CD4-positive, CD25-positive, alpha-beta regulatory T cell (primary cell): ENCODE measurements at regions not wholly inside any gene's neighbourhood (a gene's known extent, or its start where the extent isn't known, plus 50 kb on each side); places are given as distances from the start of the nearest gene placed in this dataset.

Experiments
- ATAC-seq, 2 donors: fragments of 150-1000 bp; cut with Tn5 transposase; one replicate each; pipeline ENCODE4 v1.10.0; 2021; ENCODE audit warnings: low read depth in 2 of 2, moderate number of reproducible peaks in 2 of 2, moderate library complexity in 1 of 2
- DNase-seq, 3 donors: peaks; one replicate each; pipeline versions ENCODE4 v3.0.0 to v3.0.0-alpha.2; 2012 to 2022; ENCODE audit warnings: mixed read lengths in 1 of 3
- H3K27ac ChIP-seq: one replicate; pipeline ENCODE4 v1.7.0; 2013; ENCODE audit warnings: mild to moderate bottlenecking, low read length; ENCODE audit not compliant: insufficient read depth, poor library complexity, severe bottlenecking
- H3K27me3 ChIP-seq: one replicate; pipeline ENCODE4 v1.7.0; 2013; ENCODE audit warnings: low read length; ENCODE audit not compliant: control insufficient read depth, insufficient read depth
- H3K36me3 ChIP-seq: one replicate; pipeline ENCODE4 v1.7.0; 2013; ENCODE audit warnings: mild to moderate bottlenecking, low read length, moderate library complexity; ENCODE audit not compliant: control insufficient read depth, insufficient read depth
- H3K4me1 ChIP-seq: 2 replicates; pipeline ENCODE4 v1.7.0; 2013; ENCODE audit warnings: mild to moderate bottlenecking, low read length; ENCODE audit not compliant: insufficient read depth, control insufficient read depth, poor library complexity, severe bottlenecking
- H3K4me3 ChIP-seq: one replicate; pipeline ENCODE4 v1.7.0; 2013; ENCODE audit warnings: low read depth, mild to moderate bottlenecking, low read length, moderate library complexity
- H3K9me3 ChIP-seq, 2 experiments: 1 replicate in 1 of 2; 2 replicates in 1 of 2; pipeline ENCODE4 v1.7.0; 2013; ENCODE audit warnings: low read length in 2 of 2, mild to moderate bottlenecking in 1 of 2, moderate library complexity in 1 of 2; ENCODE audit not compliant: control insufficient read depth in 2 of 2
- H3K27ac Mint-ChIP-seq, 3 donors: one replicate each; pipeline ENCODE4 v1.8.0; 2020 to 2022; ENCODE audit warnings: mild to moderate bottlenecking in 3 of 3, mixed read lengths in 3 of 3, moderate library complexity in 2 of 3
- H3K27me3 Mint-ChIP-seq: one replicate; pipeline ENCODE4 v1.8.0; 2022; ENCODE audit warnings: mild to moderate bottlenecking, mixed read lengths
- H3K36me3 Mint-ChIP-seq: one replicate; pipeline ENCODE4 v1.8.0; 2020; ENCODE audit warnings: mixed read lengths
- H3K4me1 Mint-ChIP-seq, 4 donors: one replicate each; pipeline ENCODE4 v1.8.0; 2020 to 2022; ENCODE audit warnings: mixed read lengths in 4 of 4, mild to moderate bottlenecking in 1 of 4
- H3K4me3 Mint-ChIP-seq, 4 donors: one replicate each; pipeline ENCODE4 v1.8.0; 2020 to 2022; ENCODE audit warnings: mild to moderate bottlenecking in 4 of 4, mixed read lengths in 4 of 4, moderate library complexity in 3 of 4
- H3K9me3 Mint-ChIP-seq, 7 donors: one replicate each; pipeline ENCODE4 v1.8.0; 2020 to 2022; ENCODE audit warnings: mixed read lengths in 7 of 7, mild to moderate bottlenecking in 3 of 7, moderate library complexity in 2 of 7

DNA sequence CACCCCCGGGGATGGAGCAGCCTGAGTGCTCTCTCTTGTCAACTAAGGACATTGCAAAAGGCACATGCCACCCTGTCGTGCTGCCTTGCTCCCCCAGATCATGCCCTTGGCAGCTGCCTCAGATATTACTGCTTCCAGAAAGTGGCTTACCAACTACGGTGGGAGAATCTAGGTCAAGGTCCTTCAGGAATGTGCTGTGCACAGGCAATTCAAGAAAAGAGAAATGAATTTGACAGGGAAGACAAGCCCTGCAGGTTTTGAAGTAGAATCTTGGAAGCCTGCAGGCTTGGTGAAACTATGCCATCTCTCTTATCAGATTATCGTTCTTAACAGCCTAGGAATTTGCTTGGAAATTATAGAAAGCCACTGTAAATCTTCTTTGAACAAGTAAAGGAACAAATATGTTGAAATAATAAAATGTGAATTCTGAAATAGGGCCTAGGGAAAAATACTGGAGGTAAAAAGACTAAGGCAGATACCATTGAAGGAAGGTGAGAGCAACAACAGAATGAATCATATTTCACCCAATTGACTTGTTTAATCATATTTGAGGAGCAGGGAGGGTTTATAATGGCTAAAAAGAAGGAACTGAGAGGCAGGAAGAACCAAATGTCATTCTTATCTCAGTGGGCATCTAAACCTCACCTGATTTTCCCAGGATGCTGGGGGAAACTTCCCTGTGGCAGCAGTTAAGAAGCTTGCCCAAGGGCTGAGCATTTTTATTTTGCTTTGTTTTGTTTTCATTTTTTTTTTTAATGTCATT lies 94.0 kb upstream of the GLS start:
- H3K4me3 Mint-ChIP-seq = no peak overlapping the region
- H3K27me3 Mint-ChIP-seq = no peaks in the 10 kb centered on the region
- no peaks in the 10 kb centered on the region for H3K9me3 ChIP-seq
- H3K36me3 ChIP-seq = no peaks in the 10 kb centered on the region
- ATAC-seq (no peak), DNase-seq (no peak)
- H3K36me3 Mint-ChIP-seq = no peaks in the 10 kb centered on the region
- H3K9me3 Mint-ChIP-seq = no peaks in the 10 kb centered on the region
- no peak overlapping the region for H3K4me3 ChIP-seq
- H3K4me1 Mint-ChIP-seq = peaks cover 3 to 18% (median 4%) of the 10 kb centered on the region in 4 donors
- no peaks in the 10 kb centered on the region for H3K4me1 ChIP-seq
- H3K27me3 ChIP-seq = no peaks in the 10 kb centered on the region
- H3K27ac Mint-ChIP-seq = no peak overlapping the region
- no peak overlapping the region for H3K27ac ChIP-seq

DNA sequence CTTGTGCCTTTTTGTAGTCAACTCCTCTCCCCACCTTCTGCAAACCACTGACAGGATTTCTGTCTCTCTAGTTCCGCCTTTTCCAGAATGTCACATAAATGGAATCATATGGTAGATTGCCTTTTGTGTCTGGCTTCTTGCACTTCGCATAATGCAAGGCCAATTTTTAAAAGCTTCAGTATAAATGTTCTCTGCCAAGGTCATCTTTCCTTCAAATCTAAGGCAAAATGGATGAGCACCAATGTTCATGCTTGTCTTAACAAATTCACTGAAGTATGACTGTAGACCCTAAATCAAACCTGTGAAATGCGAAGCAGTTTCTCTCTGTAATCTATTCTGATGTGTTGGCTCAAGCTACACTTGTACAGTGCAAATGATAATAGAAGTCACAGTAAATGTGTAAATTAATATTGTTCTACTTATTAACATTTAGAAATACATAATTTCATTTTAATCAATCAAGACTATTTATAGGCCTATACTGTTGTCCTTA lies 92.8 kb upstream of the GLS start:
- Mint-ChIP-seq H3K4me1 (peaks cover 0 to 18% (median 8%) of the 10 kb centered on the region in 4 donors), H3K4me3 (no peak overlapping the region)
- no peaks in the 10 kb centered on the region for H3K9me3 ChIP-seq

DNA sequence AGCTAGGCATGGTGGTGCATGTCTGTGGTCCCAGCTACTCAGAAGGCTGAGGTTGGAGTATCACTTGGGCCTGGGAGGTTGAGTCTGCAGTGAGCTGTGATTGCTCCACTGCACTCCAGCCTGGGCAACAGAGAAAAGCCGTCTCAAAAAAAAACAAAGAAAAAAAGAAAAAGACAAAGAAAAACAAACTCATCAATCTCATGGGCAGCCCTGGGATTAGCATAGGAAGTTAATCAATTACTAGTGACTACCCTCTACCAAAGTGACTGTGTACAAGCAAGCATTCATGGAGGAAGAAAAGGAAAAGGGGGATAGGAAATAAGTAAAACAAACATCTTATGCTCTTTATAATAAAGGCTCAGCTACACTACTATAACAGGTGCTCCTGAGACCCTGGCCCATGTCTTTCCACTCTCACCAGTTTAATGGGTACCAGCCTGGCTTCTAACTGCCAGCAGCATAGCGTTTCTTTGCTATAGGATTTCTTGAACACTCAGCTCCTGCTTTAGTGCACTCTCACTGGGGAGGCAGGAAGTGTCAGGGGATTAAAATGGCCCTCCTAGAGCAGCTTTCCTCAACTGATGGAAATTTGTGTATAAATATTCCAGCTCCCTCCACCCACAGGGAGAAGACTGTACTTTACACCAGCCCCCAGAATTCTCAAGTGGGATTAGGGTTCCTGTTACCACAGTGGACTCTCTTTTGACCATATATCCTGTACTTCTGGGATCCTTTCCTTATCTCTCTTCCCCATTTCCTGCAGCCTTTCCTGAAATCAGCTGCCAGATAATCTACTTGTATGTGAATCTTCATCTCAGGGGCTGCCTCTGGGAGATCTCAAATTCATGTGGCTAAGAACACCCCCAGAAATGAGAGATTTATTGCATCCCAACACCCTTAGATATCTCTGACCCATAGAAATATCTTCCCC lies 91.3 kb upstream of the GLS start:
- no peak overlapping the region for H3K27ac Mint-ChIP-seq
- Histone ChIP-seq H3K36me3 (no peaks in the 10 kb centered on the region), H3K4me3 (no peak overlapping the region), H3K27me3 (no peaks in the 10 kb centered on the region), H3K4me1 (no peaks in the 10 kb centered on the region), H3K9me3 (no peaks in the 10 kb centered on the region), H3K27ac (no peak overlapping the region)
- peaks cover 3 to 26% (median 16%) of the 10 kb centered on the region in 4 donors for H3K4me1 Mint-ChIP-seq
- H3K9me3 Mint-ChIP-seq = no peaks in the 10 kb centered on the region
- no peaks in the 10 kb centered on the region for H3K36me3 Mint-ChIP-seq
- H3K27me3 Mint-ChIP-seq = no peaks in the 10 kb centered on the region
- no peak for ATAC-seq
- DNase-seq = no peak
- no peak overlapping the region for H3K4me3 Mint-ChIP-seq

More for the DNA sequence above, 92.8 kb upstream of the GLS start:
- Histone ChIP-seq H3K4me1 (no peaks in the 10 kb centered on the region), H3K27me3 (no peaks in the 10 kb centered on the region), H3K4me3 (no peak overlapping the region), H3K36me3 (no peaks in the 10 kb centered on the region), H3K27ac (no peak overlapping the region)
- ATAC-seq (no peak), DNase-seq (no peak)
- Mint-ChIP-seq H3K27me3 (no peaks in the 10 kb centered on the region), H3K36me3 (no peaks in the 10 kb centered on the region), H3K27ac (no peak overlapping the region), H3K9me3 (no peaks in the 10 kb centered on the region)

DNA sequence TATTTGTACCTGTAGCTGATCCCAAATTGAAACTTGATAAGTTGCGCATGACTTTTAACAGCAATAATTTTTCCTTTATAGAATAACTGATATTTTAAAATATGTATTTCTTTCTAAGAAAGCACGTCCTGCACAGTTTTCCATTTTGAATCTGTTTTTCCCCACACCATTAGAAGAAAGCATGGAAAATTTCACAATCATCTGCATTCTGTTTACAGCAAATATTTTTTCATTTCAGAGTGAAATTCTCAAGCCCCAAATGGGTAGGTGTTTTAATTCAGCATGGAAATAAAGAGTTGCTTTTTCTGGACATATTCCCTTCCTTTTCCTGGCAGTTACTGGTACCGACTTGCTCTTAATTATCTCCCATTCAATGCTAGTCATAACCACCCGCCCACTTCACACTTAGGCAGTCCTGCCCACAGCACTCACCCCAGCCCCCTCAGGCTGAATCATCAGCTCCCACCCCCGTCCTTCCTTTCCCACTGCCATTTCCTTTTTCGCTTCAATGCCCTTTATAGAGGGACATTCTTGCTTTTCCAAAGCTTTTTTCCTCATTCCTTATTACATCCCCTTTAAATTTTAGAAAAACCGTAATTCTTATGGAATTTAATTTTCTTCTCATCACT lies 89.2 kb upstream of the GLS start:
- Mint-ChIP-seq H3K9me3 (no peaks in the 10 kb centered on the region), H3K4me1 (peaks cover 3 to 22% (median 16%) of the 10 kb centered on the region in 4 donors), H3K36me3 (no peaks in the 10 kb centered on the region), H3K4me3 (no peak overlapping the region), H3K27ac (no peak overlapping the region), H3K27me3 (no peaks in the 10 kb centered on the region)
- ATAC-seq (no peak), DNase-seq (no peak)
- no peaks in the 10 kb centered on the region for H3K36me3 ChIP-seq
- no peak overlapping the region for H3K4me3 ChIP-seq
- H3K4me1 ChIP-seq = no peaks in the 10 kb centered on the region
- H3K9me3 ChIP-seq = no peaks in the 10 kb centered on the region
- no peaks in the 10 kb centered on the region for H3K27me3 ChIP-seq
- no peak overlapping the region for H3K27ac ChIP-seq

DNA sequence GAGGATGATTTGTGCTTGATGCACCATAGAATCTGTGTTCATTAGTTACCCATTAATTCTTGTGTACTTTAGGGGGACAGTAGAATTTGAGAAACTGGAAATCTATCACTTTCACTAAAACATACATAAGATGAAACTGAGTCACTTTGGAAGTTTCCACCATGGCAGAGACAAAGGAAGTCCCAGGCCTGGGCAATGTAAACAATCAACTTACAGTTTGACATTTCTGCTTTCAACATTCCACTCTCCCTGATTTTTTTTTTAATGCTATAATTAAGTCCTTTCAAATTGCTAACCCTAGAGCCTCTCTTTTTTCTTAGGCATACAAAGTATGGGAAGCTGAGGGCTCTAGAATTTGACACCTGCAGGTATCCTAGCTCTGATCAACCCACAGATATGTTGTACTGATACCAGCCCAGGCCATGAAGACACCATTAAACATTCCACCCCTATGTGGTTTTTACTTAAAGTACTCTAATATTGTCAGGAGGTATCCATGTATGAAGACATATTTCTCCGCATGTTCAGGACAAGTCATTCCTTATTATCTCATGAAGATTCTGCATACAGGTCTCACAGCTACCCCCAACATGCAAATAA lies 88.5 kb upstream of the GLS start:
- Mint-ChIP-seq H3K4me3 (no peak overlapping the region), H3K4me1 (peaks cover 3 to 22% (median 16%) of the 10 kb centered on the region in 4 donors), H3K36me3 (no peaks in the 10 kb centered on the region), H3K9me3 (no peaks in the 10 kb centered on the region), H3K27me3 (no peaks in the 10 kb centered on the region), H3K27ac (no peak overlapping the region)
- no peak overlapping the region for H3K27ac ChIP-seq
- no peak for ATAC-seq
- no peaks in the 10 kb centered on the region for H3K9me3 ChIP-seq
- H3K4me3 ChIP-seq = no peak overlapping the region
- no peaks in the 10 kb centered on the region for H3K36me3 ChIP-seq
- no peaks in the 10 kb centered on the region for H3K27me3 ChIP-seq
- no peaks in the 10 kb centered on the region for H3K4me1 ChIP-seq
- DNase-seq = no peak

DNA sequence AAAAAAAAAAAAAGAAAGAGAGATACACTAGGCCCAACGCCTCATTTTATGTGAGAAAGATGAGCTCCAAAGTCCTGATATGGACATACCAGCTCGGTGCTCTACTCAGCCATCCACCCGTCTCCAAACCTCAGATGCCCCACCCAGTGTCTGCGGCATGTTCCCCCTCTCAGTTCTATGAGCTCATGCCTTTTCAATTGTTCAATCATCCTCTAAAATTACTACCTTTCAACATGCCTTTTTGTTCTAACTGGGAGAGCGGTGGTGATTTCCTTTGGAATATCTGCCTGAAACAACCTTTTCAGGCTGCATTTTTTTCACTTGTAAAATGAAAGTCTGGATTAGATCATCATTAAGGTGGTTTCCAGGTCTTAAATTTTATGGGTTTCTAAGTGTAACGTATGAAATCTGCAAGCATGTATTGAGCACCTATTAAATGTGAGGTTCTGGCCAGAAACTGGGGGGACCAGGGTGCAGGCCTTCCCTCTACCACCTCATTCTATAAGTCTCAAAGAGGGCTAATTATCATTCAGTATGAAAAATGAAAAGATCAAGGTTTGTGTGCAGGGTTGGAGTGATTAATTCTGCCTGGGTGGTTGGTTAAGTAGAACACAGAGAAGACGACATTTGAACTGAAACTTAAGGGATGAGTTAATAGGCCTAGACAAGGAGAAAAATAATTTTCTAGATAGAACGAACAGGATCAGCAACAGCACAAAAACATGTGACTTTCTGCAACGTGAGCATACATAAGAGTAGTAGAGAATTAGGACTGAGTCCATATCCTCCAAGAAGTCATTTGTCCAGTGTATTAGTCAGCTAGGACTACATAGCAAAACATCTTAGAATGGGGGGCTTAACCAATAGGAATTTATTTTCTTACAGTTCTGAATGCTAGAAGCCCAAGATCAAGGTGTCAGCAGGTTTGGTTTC lies 87.4 kb upstream of the GLS start:
- H3K9me3 Mint-ChIP-seq = no peaks in the 10 kb centered on the region
- no peaks in the 10 kb centered on the region for H3K27me3 Mint-ChIP-seq
- H3K27me3 ChIP-seq = no peaks in the 10 kb centered on the region
- DNase-seq (no peak), ATAC-seq (no peak)
- no peak overlapping the region for H3K4me3 Mint-ChIP-seq
- no peaks in the 10 kb centered on the region for H3K36me3 Mint-ChIP-seq
- no peaks in the 10 kb centered on the region for H3K4me1 ChIP-seq
- peaks cover 3 to 22% (median 16%) of the 10 kb centered on the region in 4 donors for H3K4me1 Mint-ChIP-seq
- peak overlapping the region in 1 of 3 donors; percentile 25 for H3K27ac Mint-ChIP-seq
- H3K27ac ChIP-seq = no peak overlapping the region
- no peaks in the 10 kb centered on the region for H3K36me3 ChIP-seq
- peak overlapping the region; percentile 23 for H3K4me3 ChIP-seq
- H3K9me3 ChIP-seq = no peaks in the 10 kb centered on the region
